Colonic mucosa (tissue), 4 donors: ENCODE measurements at regions not wholly inside any gene's neighbourhood (a gene's known extent, or its start where the extent isn't known, plus 50 kb on each side); places are given as distances from the start of the nearest gene placed in this dataset.

ENCODE experiments used
- DNase-seq: peaks from one replicate; pipeline ENCODE4 v3.0.0-alpha.2; 2020
- H3K27ac ChIP-seq: fragments of 200-600 bp; one replicate; pipeline ENCODE4 v1.8.0; 2021
- H3K27me3 ChIP-seq: fragments of 200-600 bp; one replicate; pipeline ENCODE4 v1.8.0; 2021
- H3K36me3 ChIP-seq: fragments of 200-600 bp; one replicate; pipeline ENCODE4 v1.8.0; 2021
- H3K4me1 ChIP-seq: fragments of 200-600 bp; one replicate; pipeline ENCODE4 v1.8.0; 2021; ENCODE audit warnings: mild to moderate bottlenecking
- H3K4me3 ChIP-seq: fragments of 200-600 bp; one replicate; pipeline ENCODE4 v1.8.0; 2021
- H3K9ac ChIP-seq, 2 donors: one replicate each; pipeline ENCODE4 v1.7.0; 2013; ENCODE audit warnings: control low read depth in 2 of 2, low read depth in 2 of 2, low read length in 2 of 2
- H3K9me3 ChIP-seq: fragments of 200-600 bp; one replicate; pipeline ENCODE4 v1.8.0; 2021
- CTCF ChIP-seq: fragments of 200-600 bp; IDR thresholded peaks from one replicate; pipeline ENCODE4 v1.8.0; 2022; ENCODE audit warnings: antibody characterized with exemption, mild to moderate bottlenecking
- intact Hi-C: fragments of 100-400 bp; cut with DNase I; formaldehyde crosslinking; loops from one replicate; pipeline ENCODE4 v1.14.1; 2022
- donor health status: healthy.
- donor health status: DM: no; HTN: no; CAD: no.
- donor health status: DM: no; HTN: no; CAD: no.

- Histone ChIP-seq H3K4me1 (no peaks in the 10 kb centered on the region), H3K27ac (no peak overlapping the region), H3K4me3 (no peak overlapping the region), H3K9ac (no peak overlapping the region), H3K27me3 (no peaks in the 10 kb centered on the region), H3K36me3 (no peaks in the 10 kb centered on the region), H3K9me3 (no peaks in the 10 kb centered on the region)
- no peak for DNase-seq
- intact Hi-C loops = no loop called here
- TF ChIP-seq CTCF = no peak
These were observed 293.2 kb downstream of the QKI start for GRCh38 chr6:163707387-163708355.

- Histone ChIP-seq H3K9me3 (no peaks in the 10 kb centered on the region), H3K4me1 (no peaks in the 10 kb centered on the region), H3K36me3 (no peaks in the 10 kb centered on the region), H3K9ac (no peak overlapping the region), H3K27me3 (no peaks in the 10 kb centered on the region), H3K27ac (no peak overlapping the region), H3K4me3 (no peak overlapping the region)
- intact Hi-C loops = no loop called here
- DNase-seq = no peak
- TF ChIP-seq CTCF = no peak
These were observed 292.1 kb downstream of the QKI start for GRCh38 chr6:163706500-163707087.

- no peak overlapping the region for H3K27ac ChIP-seq
These were observed 291.4 kb downstream of the QKI start for GRCh38 chr6:163705923-163706322.

GRCh38 chr6:163702736-163703135 lies 288.2 kb downstream of the QKI start:
- no peaks in the 10 kb centered on the region for H3K4me1 ChIP-seq
- no peak for TF ChIP-seq CTCF
- no peak overlapping the region for H3K27ac ChIP-seq
- H3K36me3 ChIP-seq = no peaks in the 10 kb centered on the region
- H3K9ac ChIP-seq = no peak overlapping the region
- no peaks in the 10 kb centered on the region for H3K27me3 ChIP-seq
- H3K4me3 ChIP-seq = no peak overlapping the region
- H3K9me3 ChIP-seq = no peaks in the 10 kb centered on the region
- no peak for DNase-seq
- intact Hi-C loops = no loop called here

More at GRCh38 chr6:163705923-163706322, 291.4 kb downstream of the QKI start:
- Histone ChIP-seq H3K36me3 (no peaks in the 10 kb centered on the region), H3K4me3 (no peak overlapping the region), H3K9me3 (no peaks in the 10 kb centered on the region), H3K9ac (no peak overlapping the region), H3K27me3 (no peaks in the 10 kb centered on the region), H3K4me1 (no peaks in the 10 kb centered on the region)
- intact Hi-C loops = no loop called here
- no peak for DNase-seq
- TF ChIP-seq CTCF = no peak

- H3K27ac ChIP-seq = no peak overlapping the region
- intact Hi-C loops = no loop called here
- H3K4me3 ChIP-seq = no peak overlapping the region
- H3K36me3 ChIP-seq = no peaks in the 10 kb centered on the region
- no peaks in the 10 kb centered on the region for H3K27me3 ChIP-seq
- no peak for TF ChIP-seq CTCF
- H3K9me3 ChIP-seq = no peaks in the 10 kb centered on the region
- H3K4me1 ChIP-seq = no peaks in the 10 kb centered on the region
- H3K9ac ChIP-seq = no peak overlapping the region
- DNase-seq = no peak
These were observed 287.2 kb downstream of the QKI start for GRCh38 chr6:163701762-163702161.
